K562 (cell line): ENCODE measurements at regions not wholly inside any gene's neighbourhood (a gene's known extent, or its start where the extent isn't known, plus 50 kb on each side); places are given as distances from the start of the nearest gene placed in this dataset.

ENCODE experiments used
- ATAC-seq: fragments of 200-7000 bp; cut with Tn5 transposase; 3 replicates; pipeline ENCODE4 v1.9.1; 2020; ENCODE audit warnings: moderate library complexity
- BruUV-seq: library from RNA; stranded (reverse); fragments of 400-500 nt; replicated peaks from 2 replicates; lab custom pipeline; 2021; lab: Mats Ljungman, UMichigan
- CTCF ChIA-PET: fragments of 300-600 bp; formaldehyde crosslinking; extraction: SDS; loops from one replicate; lab custom pipeline; 2021; ENCODE audit warnings: low intra/inter-chr PET ratio; lab: Yijun Ruan, JAX
- POLR2A ChIA-PET: fragments of 300-600, 350-650 bp; sonication (Branson Sonifier 250); formaldehyde crosslinking; extraction: SDS; loops from one replicate; lab custom pipeline; 2021; ENCODE audit warnings: antibody characterized with exemption, inconsistent platforms; lab: Yijun Ruan, JAX
- DNase-seq, 4 experiments: peaks; one replicate each; pipeline versions ENCODE4 v3.0.0 to v3.0.0-alpha.2; 2011 to 2018; ENCODE audit warnings: low spot score in 3 of 4, mixed read lengths in 3 of 4; ENCODE audit errors: extremely low read depth in 1 of 4
- FAIRE-seq: peaks from 2 replicates; lab custom pipeline; 2011; peaks lifted over from hg19 to GRCh38; lab: Jason Lieb, UNC
- H2AFZ ChIP-seq: 2 replicates; pipeline ENCODE4 v1.6.0; 2011; ENCODE audit warnings: low read depth, low read length, control low read depth, inconsistent platforms
- H3K27ac ChIP-seq: fragments of 200-600 bp; 3 replicates; pipeline ENCODE4 v1.8.0; 2011; ENCODE audit warnings: low read depth, mild to moderate bottlenecking, control low read depth, inconsistent platforms, low read length, moderate library complexity, mixed read lengths; ENCODE audit errors: extremely low read depth
- H3K27me3 ChIP-seq, 2 experiments: fragments of 300-600 bp in 1 of 2; 2 replicates in 1 of 2; 3 replicates in 1 of 2; pipeline versions ENCODE4 v1.6.0 to v1.8.0; 2011; ENCODE audit warnings: inconsistent platforms in 2 of 2, low read length in 2 of 2, mild to moderate bottlenecking in 1 of 2, mixed read lengths in 1 of 2, moderate library complexity in 1 of 2; ENCODE audit not compliant: control insufficient read depth in 2 of 2, insufficient read depth in 2 of 2
- H3K36me3 ChIP-seq: fragments of 300-600 bp; 3 replicates; pipeline ENCODE4 v1.8.0; 2011; ENCODE audit warnings: mild to moderate bottlenecking, low read length, inconsistent platforms; ENCODE audit not compliant: control insufficient read depth, insufficient read depth
- H3K4me1 ChIP-seq, 2 experiments: fragments of 200-600 bp in 1 of 2; replicated peaks in 1 of 2; 2 replicates in 1 of 2; 3 replicates in 1 of 2; pipeline versions ENCODE4 v1.5.1 to v1.8.0; 2011; ENCODE audit warnings: inconsistent platforms in 2 of 2, low read length in 2 of 2, mild to moderate bottlenecking in 1 of 2, mixed read lengths in 1 of 2, moderate library complexity in 1 of 2; ENCODE audit not compliant: control insufficient read depth in 2 of 2, insufficient read depth in 2 of 2
- H3K4me2 ChIP-seq: 2 replicates; pipeline ENCODE4 v1.6.1; 2011; ENCODE audit warnings: low read length, control low read depth, inconsistent platforms, mixed read lengths; ENCODE audit not compliant: insufficient read depth
- H3K4me3 ChIP-seq: fragments of 200-600 bp; sonication (generic), shearing (Covaris generic); 2 replicates; pipeline ENCODE4 v1.5.1; 2016; ENCODE audit warnings: control low read depth, inconsistent platforms
- H3K79me2 ChIP-seq: fragments of 200-600 bp; 3 replicates; pipeline ENCODE4 v1.8.0; 2011; ENCODE audit warnings: low read length, inconsistent platforms; ENCODE audit not compliant: control insufficient read depth, insufficient read depth
- H3K9ac ChIP-seq, 2 experiments: 2 replicates each; pipeline versions ENCODE4 v1.6.0 to v1.6.1; 2011; ENCODE audit warnings: low read depth in 2 of 2, low read length in 2 of 2, control low read depth in 1 of 2, inconsistent platforms in 1 of 2, mild to moderate bottlenecking in 1 of 2, mixed read lengths in 1 of 2; ENCODE audit not compliant: insufficient read depth in 1 of 2
- H3K9me1 ChIP-seq: one replicate; pipeline ENCODE4 v1.6.0; 2011; ENCODE audit warnings: inconsistent platforms, mild to moderate bottlenecking, low read length, moderate library complexity; ENCODE audit not compliant: control insufficient read depth, insufficient read depth
- H3K9me3 ChIP-seq: replicated peaks from 2 replicates; pipeline ENCODE4 v1.5.1; 2011; ENCODE audit warnings: low read depth, low read length, inconsistent platforms; ENCODE audit not compliant: control insufficient read depth, insufficient read depth
- H4K20me1 ChIP-seq: replicated peaks from 2 replicates; pipeline ENCODE4 v1.6.1; 2011; ENCODE audit warnings: low read length, inconsistent platforms, mixed read lengths; ENCODE audit not compliant: control insufficient read depth, insufficient read depth
- ARID2 ChIP-seq: fragments of 450-650 bp; IDR thresholded peaks from 2 replicates; pipeline ENCODE4 v1.6.1; 2017; ENCODE audit warnings: antibody characterized with exemption, mild to moderate bottlenecking
- EP300 ChIP-seq: IDR thresholded peaks from 2 replicates; pipeline ENCODE4 v1.6.1; 2012; ENCODE audit warnings: low read length, improper control_type of control experiment
- IRF9 ChIP-seq: fragments of 450-650 bp; IDR thresholded peaks from 2 replicates; pipeline ENCODE4 v1.6.1; 2016; ENCODE audit warnings: missing biosample characterization, missing genetic modification characterization
- NR4A1 ChIP-seq, 2 experiments: fragments of 250-450 bp in 1 of 2; fragments of 450-650 bp in 1 of 2; sonication (Bioruptor Pico) in 1 of 2; IDR thresholded peaks; 2 replicates each; pipeline versions ENCODE4 v1.4.0 to v1.6.1; 2016 to 2020; ENCODE audit warnings: mild to moderate bottlenecking in 2 of 2, missing compliant biosample characterization in 1 of 2, missing genetic modification characterization in 1 of 2, moderate library complexity in 1 of 2
- SNAPC5 ChIP-seq: fragments of 250-450 bp; sonication (Bioruptor Pico); IDR thresholded peaks from 2 replicates; pipeline ENCODE4 v1.8.0; 2021; ENCODE audit warnings: moderate library complexity, mild to moderate bottlenecking, inconsistent platforms
- TSC22D4 ChIP-seq: fragments of 450-650 bp; IDR thresholded peaks from 2 replicates; pipeline ENCODE4 v1.6.1; 2016; ENCODE audit warnings: missing genetic modification characterization, missing biosample characterization, control low read depth
- WGBS: fragments of 100-300 bp; shearing (Covaris generic); methylation state at CpG from one replicate; pipeline ENCODE4 v1.1.6; 2016; ENCODE audit warnings: low coverage, mixed read lengths; ENCODE audit not compliant: insufficient coverage; ENCODE audit errors: missing lambda C conversion rate; 5-methylcytosine and 5-hydroxymethylcytosine counted together
- in situ Hi-C: fragments of 300-500 bp; cut with MboI; formaldehyde crosslinking; loops from 4 replicates; pipeline ENCODE4 v1.15.0; 2018; ENCODE audit warnings: inconsistent platforms, mixed read lengths
- intact Hi-C: fragments of 100-400 bp; cut with micrococcal nuclease; formaldehyde crosslinking; loops from 2 replicates; pipeline ENCODE4 v1.14.2; 2022
- TF ChIP-seq, protein P1 (sequence below): fragments of 450-650 bp; formaldehyde crosslinking; IDR thresholded peaks from 2 replicates; pipeline ENCODE4 v1.4.0; 2022; ENCODE audit warnings: missing genetic modification characterization

DNA sequence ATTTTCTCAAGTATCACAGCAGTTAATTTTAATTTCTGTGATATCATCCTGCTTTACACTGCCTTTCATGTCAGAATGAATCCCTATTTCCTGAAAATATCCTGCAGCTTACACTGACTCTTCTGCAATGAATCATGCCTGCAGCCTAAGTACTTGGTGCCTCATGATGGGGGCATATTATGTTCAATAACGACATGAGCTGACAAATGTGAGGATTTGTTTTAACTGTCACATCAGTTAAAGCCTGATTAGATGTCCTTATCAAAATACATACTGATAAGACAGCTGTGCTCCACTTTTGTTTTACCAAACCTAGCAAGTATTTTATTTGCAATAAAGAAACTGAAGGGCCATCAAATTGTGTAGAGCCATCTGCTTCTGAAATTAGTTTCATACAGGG is 359.9 kb upstream of the AGA start:
- H3K9me1 ChIP-seq, result no peaks in the 10 kb centered on the region
- H3K36me3 ChIP-seq, result no peaks in the 10 kb centered on the region
- no peak overlapping the region for H3K9ac ChIP-seq
- H3K9me3 ChIP-seq, result no peaks in the 10 kb centered on the region; the same call in 1 of the 2 replicates
- H3K4me3 ChIP-seq, result no peak overlapping the region
- no peak for FAIRE-seq
- H4K20me1 ChIP-seq, result no peaks in the 10 kb centered on the region
- 0% methylated on average over 1 of the region's 1 CpG for WGBS
- DNase-seq, result no peak
- H3K27me3 ChIP-seq, result no peaks in the 10 kb centered on the region
- intact Hi-C loops (no loop called here), in situ Hi-C loops (no loop called here)
- ChIA-PET CTCF (no interaction called here), POLR2A (no interaction called here)
- TF ChIP-seq NR4A1 (CRISPR knock-in tag; IDR thresholded peaks at IDR 0.05), result no peak
- no peak for TF ChIP-seq NR4A1 (tag; IDR thresholded peaks at IDR 0.05)
- TF ChIP-seq IRF9 (tag), result no peak
- no peak for TF ChIP-seq TSC22D4 (tag)
- no peak for TF ChIP-seq ARID2
- no peak for TF ChIP-seq SNAPC5 (CRISPR knock-in tag)
- no peaks in the 10 kb centered on the region for H3K79me2 ChIP-seq
- H3K4me1 ChIP-seq, result no peaks in the 10 kb centered on the region
- no TSS peak for BruUV-seq
- no peak overlapping the region for H3K27ac ChIP-seq
- no peak for ATAC-seq
- no peak overlapping the region for H2AFZ ChIP-seq
- H3K4me2 ChIP-seq, result no peak overlapping the region

- no peak overlapping the region for H3K9ac ChIP-seq
- no peaks in the 10 kb centered on the region for H3K79me2 ChIP-seq
- H3K9me1 ChIP-seq, result no peaks in the 10 kb centered on the region
- TF ChIP-seq, protein P1, sequence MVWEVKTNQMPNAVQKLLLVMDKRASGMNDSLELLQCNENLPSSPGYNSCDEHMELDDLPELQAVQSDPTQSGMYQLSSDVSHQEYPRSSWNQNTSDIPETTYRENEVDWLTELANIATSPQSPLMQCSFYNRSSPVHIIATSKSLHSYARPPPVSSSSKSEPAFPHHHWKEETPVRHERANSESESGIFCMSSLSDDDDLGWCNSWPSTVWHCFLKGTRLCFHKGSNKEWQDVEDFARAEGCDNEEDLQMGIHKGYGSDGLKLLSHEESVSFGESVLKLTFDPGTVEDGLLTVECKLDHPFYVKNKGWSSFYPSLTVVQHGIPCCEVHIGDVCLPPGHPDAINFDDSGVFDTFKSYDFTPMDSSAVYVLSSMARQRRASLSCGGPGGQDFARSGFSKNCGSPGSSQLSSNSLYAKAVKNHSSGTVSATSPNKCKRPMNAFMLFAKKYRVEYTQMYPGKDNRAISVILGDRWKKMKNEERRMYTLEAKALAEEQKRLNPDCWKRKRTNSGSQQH (CRISPR knock-in tag), result no peak
- TF ChIP-seq EP300, result no peak
- FAIRE-seq (no peak), ATAC-seq (no peak), DNase-seq (no peak)
- H3K4me2 ChIP-seq, result no peak overlapping the region
- no peaks in the 10 kb centered on the region for H3K9me3 ChIP-seq
- intact Hi-C loops, result no loop called here
- H3K4me1 ChIP-seq, result no peaks in the 10 kb centered on the region
- no peaks in the 10 kb centered on the region for H3K36me3 ChIP-seq
- no peaks in the 10 kb centered on the region for H4K20me1 ChIP-seq
- BruUV-seq, result no TSS peak
- no peak overlapping the region for H2AFZ ChIP-seq
- no peaks in the 10 kb centered on the region for H3K27me3 ChIP-seq
- CTCF ChIA-PET, result no interaction called here
- POLR2A ChIA-PET, result no interaction called here
- H3K27ac ChIP-seq, result no peak overlapping the region
- H3K4me3 ChIP-seq, result no peak overlapping the region
- 5% methylated on average over 1 of the region's 1 CpG for WGBS
- in situ Hi-C loops, result no loop called here
These were observed 360.4 kb upstream of the AGA start for GRCh38 chr4:177802661-177803060.
